IPS-20b (cell line): ENCODE measurements at regions not wholly inside any gene's neighbourhood (a gene's known extent, or its start where the extent isn't known, plus 50 kb on each side); places are given as distances from the start of the nearest gene placed in this dataset.

Experiments used
- H3K27ac ChIP-seq: one replicate; pipeline ENCODE4 v1.5.1; 2013; ENCODE audit warnings: low read length
- H3K27me3 ChIP-seq: 2 replicates; pipeline ENCODE4 v1.6.1; 2013; ENCODE audit warnings: mild to moderate bottlenecking, low read length, inconsistent platforms; ENCODE audit not compliant: insufficient read depth
- H3K36me3 ChIP-seq: 2 replicates; pipeline ENCODE4 v1.6.1; 2013; ENCODE audit warnings: low read depth, mild to moderate bottlenecking, inconsistent platforms, low read length, moderate library complexity; ENCODE audit not compliant: insufficient read depth
- H3K4me1 ChIP-seq: 2 replicates; pipeline ENCODE4 v1.6.1; 2013; ENCODE audit warnings: mild to moderate bottlenecking, control low read depth, inconsistent platforms, low read length, moderate library complexity; ENCODE audit not compliant: insufficient read depth
- H3K4me3 ChIP-seq: 2 replicates; pipeline ENCODE4 v1.5.1; 2013; ENCODE audit warnings: mild to moderate bottlenecking, low read length, inconsistent platforms
- H3K9ac ChIP-seq: 2 replicates; pipeline ENCODE4 v1.6.1; 2013; ENCODE audit warnings: low read depth, mild to moderate bottlenecking, inconsistent platforms, low read length, moderate library complexity
- H3K9me3 ChIP-seq: 2 replicates; pipeline ENCODE4 v1.6.1; 2013; ENCODE audit warnings: mild to moderate bottlenecking, low read depth, low read length, inconsistent platforms; ENCODE audit not compliant: insufficient read depth

DNA sequence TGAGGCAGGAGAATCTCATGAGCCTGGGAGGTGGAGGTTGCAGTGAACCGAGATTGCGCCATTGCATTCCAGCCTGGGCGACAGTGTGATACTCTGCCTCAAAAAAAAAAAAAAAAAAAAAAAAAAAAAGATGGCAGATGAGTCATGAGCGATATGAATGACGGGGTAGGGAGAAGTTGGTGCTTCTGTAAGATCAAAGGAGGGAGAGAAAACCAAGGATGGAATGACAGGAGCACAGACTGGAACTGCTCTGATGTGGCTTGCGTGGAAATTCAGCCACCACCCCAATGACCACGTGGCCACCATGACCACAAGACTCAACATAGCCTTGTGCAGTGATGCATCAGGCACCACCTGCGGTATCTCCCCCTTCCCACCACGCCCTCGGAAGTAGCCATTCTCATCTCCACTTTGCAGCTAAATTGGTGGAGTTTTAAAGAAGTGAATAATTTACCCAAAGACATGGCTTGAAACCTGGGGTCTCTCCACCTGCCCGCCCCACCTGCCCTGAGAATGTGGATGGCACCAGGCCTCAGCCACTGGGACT lies 96.0 kb downstream of the ACKR3 start:
- no peak overlapping the region for H3K27ac ChIP-seq
- no peaks in the 10 kb centered on the region for H3K36me3 ChIP-seq
- peaks cover 17% of the 10 kb centered on the region for H3K4me1 ChIP-seq

DNA sequence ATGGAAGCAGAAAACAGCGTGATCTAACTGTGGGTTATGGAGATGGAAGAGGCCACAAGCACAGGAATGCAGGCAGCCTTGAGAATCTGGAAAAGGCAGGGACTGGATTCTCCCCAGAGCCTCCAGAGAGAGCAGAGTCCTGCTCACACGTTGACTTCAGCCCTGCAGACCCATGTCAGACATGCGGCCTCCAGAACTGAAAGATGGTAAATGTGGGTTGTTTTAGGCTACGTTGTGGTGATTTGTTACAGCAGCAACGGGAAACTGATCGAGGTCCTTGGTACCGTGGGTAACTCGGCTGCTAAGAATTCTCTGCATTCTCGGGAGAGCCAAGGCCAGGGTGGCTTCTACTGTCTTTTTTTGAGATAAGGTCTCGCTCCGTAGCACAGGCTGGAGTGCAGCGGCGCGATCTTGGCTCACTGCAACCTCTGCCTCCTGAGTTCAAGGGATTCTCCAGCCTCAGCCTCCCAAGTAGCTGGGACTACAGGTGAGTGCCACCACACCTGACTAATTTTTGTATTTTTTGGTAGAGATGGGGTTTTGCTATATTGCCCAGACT lies 97.1 kb downstream of the ACKR3 start:
- no peak overlapping the region for H3K4me3 ChIP-seq

More for the DNA sequence above, 96.0 kb downstream of the ACKR3 start:
- Histone ChIP-seq H3K27me3 (no peaks in the 10 kb centered on the region), H3K4me3 (no peak overlapping the region), H3K9me3 (peaks cover 5% of the 10 kb centered on the region; the same call in 1 of the 2 replicates), H3K9ac (no peak overlapping the region)

GRCh38 chr2:236667526-236667925 lies 97.9 kb downstream of the ACKR3 start:
- Histone ChIP-seq H3K27ac (no peak overlapping the region), H3K36me3 (no peaks in the 10 kb centered on the region), H3K27me3 (no peaks in the 10 kb centered on the region), H3K9me3 (peaks cover 5% of the 10 kb centered on the region; the same call in 1 of the 2 replicates), H3K4me3 (no peak overlapping the region), H3K4me1 (no peaks in the 10 kb centered on the region; the same call in 1 of the 2 replicates), H3K9ac (no peak overlapping the region)

More for the DNA sequence above, 97.1 kb downstream of the ACKR3 start:
- no peaks in the 10 kb centered on the region for H3K27me3 ChIP-seq
- no peaks in the 10 kb centered on the region for H3K36me3 ChIP-seq
- no peak overlapping the region for H3K9ac ChIP-seq
- peaks cover 6% of the 10 kb centered on the region for H3K4me1 ChIP-seq
- H3K9me3 ChIP-seq: peaks cover 5% of the 10 kb centered on the region; the same call in 1 of the 2 replicates
- no peak overlapping the region for H3K27ac ChIP-seq

- peaks cover 7% of the 10 kb centered on the region; the same call in 1 of the 2 replicates for H3K9me3 ChIP-seq
- no peaks in the 10 kb centered on the region for H3K27me3 ChIP-seq
- no peak overlapping the region for H3K27ac ChIP-seq
Observed at GRCh38 chr2:236668531-236668969, 98.9 kb downstream of the ACKR3 start.

GRCh38 chr2:236670235-236670620 lies 100.6 kb downstream of the ACKR3 start:
- H3K27me3 ChIP-seq: no peaks in the 10 kb centered on the region
- no peak overlapping the region for H3K9ac ChIP-seq
- H3K4me3 ChIP-seq: no peak overlapping the region
- H3K4me1 ChIP-seq: no peaks in the 10 kb centered on the region
- no peaks in the 10 kb centered on the region for H3K36me3 ChIP-seq
- no peak overlapping the region for H3K27ac ChIP-seq
- H3K9me3 ChIP-seq: peaks cover 16% of the 10 kb centered on the region; the same call in 1 of the 2 replicates

More at GRCh38 chr2:236668531-236668969, 98.9 kb downstream of the ACKR3 start:
- no peaks in the 10 kb centered on the region for H3K4me1 ChIP-seq
- H3K36me3 ChIP-seq: no peaks in the 10 kb centered on the region
- H3K9ac ChIP-seq: no peak overlapping the region
- no peak overlapping the region for H3K4me3 ChIP-seq

GRCh38 chr2:236671896-236672562 lies 102.4 kb downstream of the ACKR3 start:
- H3K4me1 ChIP-seq: peaks cover 5% of the 10 kb centered on the region; the same call in 1 of the 2 replicates
- H3K9me3 ChIP-seq: peaks cover 12% of the 10 kb centered on the region; the same call in 1 of the 2 replicates
- H3K36me3 ChIP-seq: no peaks in the 10 kb centered on the region
- no peak overlapping the region for H3K4me3 ChIP-seq
- H3K27ac ChIP-seq: no peak overlapping the region
- no peaks in the 10 kb centered on the region for H3K27me3 ChIP-seq
- no peak overlapping the region for H3K9ac ChIP-seq

DNA sequence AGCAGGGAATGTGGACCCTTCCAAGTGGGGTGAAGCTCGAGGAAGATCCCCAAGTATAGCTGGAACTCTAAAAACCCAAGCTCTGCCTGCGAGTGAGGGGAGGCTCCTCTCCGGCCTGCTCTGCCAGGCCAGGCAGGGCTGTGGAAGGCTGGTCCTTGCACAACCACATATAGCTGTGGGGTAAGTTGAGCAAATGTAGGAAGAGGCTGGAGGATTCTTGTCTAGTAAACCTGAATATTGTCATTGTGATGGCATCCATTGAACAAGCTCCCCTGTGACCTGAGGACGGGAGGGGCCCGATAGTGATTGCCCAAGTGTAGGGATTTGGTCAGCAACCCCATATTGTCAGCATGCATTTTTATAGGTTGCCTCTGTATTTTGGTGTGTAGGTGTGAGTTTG lies 103.0 kb downstream of the ACKR3 start:
- no peak overlapping the region for H3K4me3 ChIP-seq
- H3K27me3 ChIP-seq: no peaks in the 10 kb centered on the region
- peaks cover 5% of the 10 kb centered on the region; the same call in 1 of the 2 replicates for H3K4me1 ChIP-seq
- no peak overlapping the region for H3K9ac ChIP-seq
- no peak overlapping the region for H3K27ac ChIP-seq
- peaks cover 12% of the 10 kb centered on the region; the same call in 1 of the 2 replicates for H3K9me3 ChIP-seq
- H3K36me3 ChIP-seq: no peaks in the 10 kb centered on the region

- Histone ChIP-seq H3K27me3 (no peaks in the 10 kb centered on the region), H3K36me3 (no peaks in the 10 kb centered on the region), H3K4me3 (no peak overlapping the region), H3K9ac (no peak overlapping the region), H3K9me3 (peaks cover 12% of the 10 kb centered on the region; the same call in 1 of the 2 replicates), H3K4me1 (peaks cover 5% of the 10 kb centered on the region; the same call in 1 of the 2 replicates), H3K27ac (no peak overlapping the region)
Observed at GRCh38 chr2:236673126-236673822, 103.6 kb downstream of the ACKR3 start.

GRCh38 chr2:236673823-236674185 lies 104.2 kb downstream of the ACKR3 start:
- H3K9ac ChIP-seq: no peak overlapping the region
- no peaks in the 10 kb centered on the region for H3K36me3 ChIP-seq
- H3K4me3 ChIP-seq: no peak overlapping the region
- no peaks in the 10 kb centered on the region for H3K27me3 ChIP-seq
- H3K27ac ChIP-seq: no peak overlapping the region
- H3K9me3 ChIP-seq: peaks cover 12% of the 10 kb centered on the region; the same call in 1 of the 2 replicates
- H3K4me1 ChIP-seq: peaks cover 5% of the 10 kb centered on the region; the same call in 1 of the 2 replicates

DNA sequence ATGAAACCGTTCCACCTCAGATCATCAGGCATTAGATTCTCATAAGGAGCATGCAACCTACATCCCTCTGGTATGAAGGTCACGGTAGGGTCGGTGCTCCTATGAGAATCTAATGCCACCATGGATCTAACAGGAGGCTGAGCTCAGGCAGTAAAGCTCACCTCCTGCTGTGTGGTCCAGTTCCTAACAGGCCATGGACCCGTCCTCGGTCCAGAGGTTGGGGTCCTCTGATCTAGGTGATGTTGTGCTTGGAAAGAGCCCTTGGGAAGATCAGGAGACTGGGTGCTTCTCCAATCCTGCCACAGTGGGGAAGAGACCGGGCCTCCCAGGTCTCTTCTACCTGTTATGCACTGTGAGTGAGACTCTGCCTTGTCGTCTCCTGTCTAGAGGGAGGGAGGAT lies 104.6 kb downstream of the ACKR3 start:
- Histone ChIP-seq H3K27ac (no peak overlapping the region), H3K9me3 (peaks cover 12% of the 10 kb centered on the region; the same call in 1 of the 2 replicates), H3K9ac (no peak overlapping the region), H3K27me3 (no peaks in the 10 kb centered on the region), H3K36me3 (no peaks in the 10 kb centered on the region), H3K4me3 (no peak overlapping the region), H3K4me1 (peaks cover 5% of the 10 kb centered on the region; the same call in 1 of the 2 replicates)

- H3K4me3 ChIP-seq: no peak overlapping the region
- H3K9ac ChIP-seq: no peak overlapping the region
- no peaks in the 10 kb centered on the region for H3K36me3 ChIP-seq
- H3K27ac ChIP-seq: no peak overlapping the region
- peaks cover 12% of the 10 kb centered on the region; the same call in 1 of the 2 replicates for H3K9me3 ChIP-seq
- H3K27me3 ChIP-seq: no peaks in the 10 kb centered on the region
- peaks cover 5% of the 10 kb centered on the region; the same call in 1 of the 2 replicates for H3K4me1 ChIP-seq
Observed at GRCh38 chr2:236674646-236675045, 105.0 kb downstream of the ACKR3 start.
